ENCODE measurements at regions not wholly inside any gene's neighbourhood (a gene's known extent, or its start where the extent isn't known, plus 50 kb on each side); places are given as distances from the start of the nearest gene placed in this dataset.
"Not testable (repeated sequence)": the region's sequence is repeated elsewhere in the genome, so short reads cannot be mapped to it uniquely, and the experiment has no call there.

DNA sequence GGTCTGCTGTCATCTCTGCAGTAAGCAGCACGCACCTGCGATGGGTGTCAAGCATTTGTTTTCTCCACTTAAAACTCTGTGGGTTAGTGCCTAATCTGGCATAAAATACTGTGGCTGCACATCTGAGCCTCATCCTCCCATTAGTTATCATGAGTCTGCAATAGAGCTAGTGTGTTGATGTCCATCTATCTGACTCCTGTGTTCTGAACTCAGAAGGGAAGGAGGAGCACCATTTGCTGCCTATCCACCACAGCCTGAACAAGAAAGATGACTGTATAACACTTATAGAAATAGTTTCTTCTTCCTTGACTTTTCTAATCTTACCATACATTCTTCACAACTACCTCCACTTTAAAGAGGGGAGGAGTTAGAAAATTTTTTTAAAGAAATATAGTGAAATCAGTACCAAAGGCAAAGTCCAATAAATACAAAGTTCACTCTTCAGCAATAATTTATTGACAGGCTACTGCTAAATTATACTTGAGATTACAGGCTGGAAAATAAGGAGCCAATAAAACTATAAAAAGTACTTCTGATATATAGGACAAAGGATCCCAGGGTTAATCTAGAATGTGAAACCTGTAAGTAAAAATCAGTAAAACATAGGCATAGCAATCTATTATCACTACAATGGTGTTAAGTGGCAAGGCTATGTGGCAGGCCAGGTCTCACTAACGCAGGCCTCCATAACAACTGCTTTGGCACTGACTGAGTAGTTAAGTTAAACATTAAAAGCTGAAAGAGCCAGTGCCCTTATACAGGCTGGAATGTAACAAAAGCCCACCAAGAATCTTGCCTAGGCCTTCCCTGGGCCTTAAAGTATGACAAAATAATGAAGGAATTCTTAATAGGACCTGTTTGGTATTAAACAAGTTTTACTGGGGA lies 70.2 kb downstream of the LGALS9C start:
- not testable (repeated sequence) for ATAC-seq (replicated peaks); H3K36me3 Mint-ChIP-seq (ENCODE audit: low read depth); H3K4me1 Mint-ChIP-seq; H3K27me3 Mint-ChIP-seq; H3K9me3 Mint-ChIP-seq; H3K27ac Mint-ChIP-seq; H3K4me3 Mint-ChIP-seq

DNA sequence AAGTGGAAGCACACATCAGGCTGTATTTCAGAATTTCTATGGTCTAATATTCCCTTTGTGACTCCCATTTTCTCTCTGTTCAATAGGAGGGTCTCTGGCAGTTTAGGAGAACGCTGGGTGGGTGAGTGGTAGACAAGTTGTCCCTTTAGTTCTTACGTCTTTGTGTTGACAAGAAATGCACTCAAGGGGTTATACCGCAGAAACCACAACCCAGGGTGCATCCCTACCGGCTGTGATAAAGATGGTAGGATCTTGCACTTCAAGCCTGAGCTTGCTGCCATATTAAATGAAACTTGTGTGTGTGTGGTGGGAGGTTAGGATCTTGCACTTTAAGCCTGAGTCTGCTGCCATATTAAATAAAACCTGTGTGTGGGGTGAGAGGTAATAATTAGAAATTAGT lies 80.5 kb downstream of the LGALS9C start:
- ATAC-seq (replicated peaks); H3K27me3 Mint-ChIP-seq; H3K4me1 Mint-ChIP-seq; H3K4me3 Mint-ChIP-seq; H3K36me3 Mint-ChIP-seq (ENCODE audit: low read depth); H3K9me3 Mint-ChIP-seq; H3K27ac Mint-ChIP-seq: not testable (repeated sequence)

DNA sequence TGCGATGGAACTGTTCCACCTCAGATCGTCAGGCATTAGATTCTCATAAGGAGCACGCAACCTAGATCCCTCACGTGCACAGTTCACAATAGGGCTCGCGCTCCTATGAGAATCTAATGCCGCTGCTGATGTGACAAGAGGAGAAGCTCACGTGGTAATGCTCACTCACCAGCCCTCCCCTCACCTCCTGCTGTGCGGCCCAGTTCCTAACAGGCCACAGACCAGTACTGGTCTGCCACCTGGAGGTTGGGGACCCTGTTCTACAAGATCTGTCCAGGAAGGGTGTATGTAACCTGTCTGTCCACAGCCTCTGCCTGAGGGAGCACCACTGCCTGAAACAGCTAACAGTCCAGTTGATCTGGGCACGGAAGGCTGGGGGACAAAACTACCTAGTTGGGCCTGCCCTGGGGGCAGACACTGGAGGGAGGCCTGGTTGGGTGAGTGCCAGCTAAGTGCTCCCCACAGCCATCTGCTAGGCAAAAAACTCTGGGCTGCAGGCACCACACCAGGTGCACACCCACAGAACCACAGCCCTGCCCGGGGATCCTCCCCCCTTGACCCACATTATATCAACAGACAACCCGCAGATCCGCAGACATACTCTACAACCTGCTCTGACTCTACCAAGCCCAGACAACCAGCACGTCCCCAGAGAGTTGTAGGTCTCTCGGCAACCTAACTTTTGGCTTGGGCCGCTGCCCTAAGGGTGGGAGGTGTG lies 80.7 kb downstream of the TBC1D28 start:
- Mint-ChIP-seq H3K27ac (peak overlapping the region; percentile 61), H3K4me3 (peak overlapping the region; percentile 61)
- not testable (repeated sequence) for H3K4me1 Mint-ChIP-seq; H3K36me3 Mint-ChIP-seq (ENCODE audit: low read depth); H3K27me3 Mint-ChIP-seq; H3K9me3 Mint-ChIP-seq
- ATAC-seq (replicated peaks), result peak; percentile 81

DNA sequence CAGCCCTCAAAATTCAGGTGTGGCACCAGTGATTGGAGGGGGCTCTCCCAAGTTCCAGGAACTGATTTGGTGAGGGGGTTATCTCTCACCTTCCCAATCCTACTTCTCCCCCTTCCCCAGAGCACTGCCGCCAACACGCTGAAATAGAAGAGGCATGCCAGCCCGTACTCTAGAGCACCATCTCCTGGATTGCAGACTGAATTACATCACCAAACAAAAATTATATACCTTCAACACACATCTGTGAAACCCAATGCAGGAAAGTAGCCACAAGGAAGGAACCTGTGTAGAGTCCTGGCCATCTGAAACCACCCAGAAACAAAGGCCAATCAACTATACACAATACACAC lies 80.1 kb downstream of the TBC1D28 start:
- not testable (repeated sequence) for H3K36me3 Mint-ChIP-seq (ENCODE audit: low read depth); H3K27me3 Mint-ChIP-seq; H3K9me3 Mint-ChIP-seq; H3K4me1 Mint-ChIP-seq
- Mint-ChIP-seq H3K27ac (peak overlapping the region; percentile 61), H3K4me3 (peak overlapping the region; percentile 61)
- ATAC-seq (replicated peaks), result peak; percentile 76

DNA sequence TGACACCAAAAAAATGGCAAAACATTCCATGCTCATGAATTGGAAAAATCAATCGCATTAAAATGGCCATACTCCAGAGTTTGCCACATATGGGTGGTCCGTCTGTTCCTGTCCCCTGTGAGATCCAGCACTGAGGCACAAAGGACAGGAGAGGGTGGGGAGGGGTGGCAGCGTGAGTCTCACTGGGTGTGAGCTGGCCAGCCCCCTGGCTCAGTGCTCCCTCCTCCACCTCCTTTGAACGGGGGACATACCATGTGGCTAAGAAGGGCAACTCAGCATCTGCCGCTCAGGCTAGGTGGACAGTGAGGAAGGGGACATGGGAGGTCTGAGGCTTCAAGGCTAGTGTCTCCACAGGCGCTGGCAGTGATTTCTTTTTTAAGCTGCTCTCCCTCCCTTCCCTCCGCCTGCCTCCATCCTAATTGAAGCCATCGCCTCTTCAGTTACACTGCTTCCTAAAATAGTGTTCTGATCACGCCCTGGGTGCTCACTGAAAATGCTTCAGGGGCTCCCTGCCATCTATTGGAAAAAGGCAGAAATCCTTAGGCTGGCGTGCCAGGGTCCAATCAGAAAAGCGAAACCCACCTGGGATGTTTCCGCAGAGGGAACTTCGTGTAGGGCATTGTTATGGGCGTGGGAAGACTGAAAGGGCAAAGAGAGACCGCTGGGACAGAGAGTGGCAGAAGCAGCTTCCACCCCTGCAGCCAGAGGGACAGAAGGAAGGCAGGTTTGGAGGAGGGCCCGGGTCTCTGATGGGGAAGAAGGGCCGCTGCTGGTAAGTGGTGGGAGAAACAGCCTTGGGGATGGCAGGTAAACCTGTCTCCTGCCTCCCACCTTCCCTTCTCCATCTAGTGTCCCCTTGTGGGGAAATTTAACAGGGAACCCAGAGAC lies 75.8 kb downstream of the TBC1D28 start:
- H3K9me3 Mint-ChIP-seq; ATAC-seq (replicated peaks); H3K27ac Mint-ChIP-seq; H3K27me3 Mint-ChIP-seq; H3K4me1 Mint-ChIP-seq; H3K4me3 Mint-ChIP-seq: not testable (repeated sequence)
- peaks cover 11% of the 10 kb centered on the region for H3K36me3 Mint-ChIP-seq (ENCODE audit: low read depth)

DNA sequence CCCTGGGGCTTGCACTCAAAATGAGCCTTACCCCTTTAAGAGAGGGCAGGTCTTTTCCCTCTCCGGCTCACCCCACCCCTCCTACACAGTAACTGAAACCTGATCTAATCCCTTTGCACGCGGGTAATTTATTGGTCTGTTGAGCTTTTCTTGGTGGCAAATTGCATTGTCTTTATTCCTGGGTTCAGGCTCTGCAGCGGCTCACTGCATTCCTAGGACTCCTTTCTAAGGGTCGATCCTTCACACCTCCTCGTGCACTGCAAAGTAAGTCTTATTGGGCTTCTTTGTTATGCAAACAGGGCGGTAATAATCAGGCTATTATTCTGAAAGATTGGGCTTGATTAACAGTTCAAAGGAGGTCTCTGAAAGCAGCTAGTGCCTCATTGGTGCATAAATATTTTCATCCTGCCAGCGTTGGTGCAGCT lies 74.7 kb downstream of the TBC1D28 start:
- not testable (repeated sequence) for H3K4me1 Mint-ChIP-seq

DNA sequence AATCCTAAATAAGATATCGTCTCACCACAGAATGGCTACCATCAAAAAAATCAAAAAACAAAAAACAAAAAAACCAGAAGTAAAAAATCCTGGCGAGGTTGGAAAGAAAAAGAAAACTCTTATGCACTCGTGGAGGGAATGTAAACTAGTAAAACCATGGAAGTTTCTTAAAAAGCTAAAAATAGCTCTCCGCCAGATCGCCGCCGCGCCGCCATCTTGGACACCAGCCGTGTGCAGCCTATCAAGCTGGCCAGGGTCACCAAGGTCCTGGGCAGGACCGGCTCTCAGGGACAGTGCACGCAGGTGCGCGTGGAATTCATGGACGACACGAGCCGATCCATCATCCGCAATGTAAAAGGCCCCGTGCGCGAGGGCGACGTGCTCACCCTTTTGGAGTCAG lies 71.7 kb downstream of the TBC1D28 start:
- H3K9me3 Mint-ChIP-seq; H3K27ac Mint-ChIP-seq; H3K4me3 Mint-ChIP-seq; H3K4me1 Mint-ChIP-seq; H3K27me3 Mint-ChIP-seq; ATAC-seq (replicated peaks): not testable (repeated sequence)
- H3K36me3 Mint-ChIP-seq (ENCODE audit: low read depth), result peaks cover 11% of the 10 kb centered on the region

More for the DNA sequence above, 74.7 kb downstream of the TBC1D28 start:
- H3K36me3 Mint-ChIP-seq (ENCODE audit: low read depth), result peaks cover 11% of the 10 kb centered on the region
- H3K9me3 Mint-ChIP-seq; H3K27ac Mint-ChIP-seq; ATAC-seq (replicated peaks); H3K27me3 Mint-ChIP-seq; H3K4me3 Mint-ChIP-seq: not testable (repeated sequence)

DNA sequence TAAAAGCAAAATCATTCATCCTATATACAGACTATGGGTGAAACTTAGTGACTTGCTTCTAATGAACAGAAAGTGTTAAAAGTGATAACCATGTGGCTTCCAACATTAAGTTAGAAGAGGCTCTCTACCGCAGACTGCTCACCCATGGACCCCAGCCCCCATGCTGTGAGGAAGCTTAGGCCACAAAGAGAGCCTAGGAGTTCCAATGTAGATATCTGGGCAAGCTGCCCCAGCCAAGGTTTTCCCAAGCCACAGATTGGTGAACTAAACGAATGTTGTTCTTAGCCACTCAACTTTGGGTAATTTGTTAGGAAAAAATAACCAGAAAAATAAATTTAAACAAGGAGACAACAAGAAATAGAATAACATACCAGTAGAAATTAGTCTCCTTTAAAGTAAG lies 70.1 kb downstream of the TBC1D28 start:
- ATAC-seq (replicated peaks); H3K27me3 Mint-ChIP-seq; H3K9me3 Mint-ChIP-seq; H3K4me1 Mint-ChIP-seq; H3K27ac Mint-ChIP-seq; H3K4me3 Mint-ChIP-seq: not testable (repeated sequence)
- H3K36me3 Mint-ChIP-seq (ENCODE audit: low read depth), result peaks cover 11% of the 10 kb centered on the region
